GM18520 (cell line): ENCODE measurements at regions not wholly inside any gene's neighbourhood (a gene's known extent, or its start where the extent isn't known, plus 50 kb on each side); places are given as distances from the start of the nearest gene placed in this dataset.
A peak's percentile ranks its signal among the peaks of the same experiment; 100 is the strongest.
"Not testable (repeated sequence)": the region's sequence is repeated elsewhere in the genome, so short reads cannot be mapped to it uniquely, and the experiment has no call there.

Experiments used
- ATAC-seq: cut with Tn5 transposase; IDR thresholded peaks from one replicate; pipeline ENCODE4 v1.9.1; 2021; ENCODE audit not compliant: unreplicated experiment

GRCh38 chr12:25384038-25384892 lies 133.5 kb upstream of the KRAS start:
- no peak for ATAC-seq

- ATAC-seq: no peak
Observed at GRCh38 chr12:25382311-25383106, 131.8 kb upstream of the KRAS start.

GRCh38 chr12:25377469-25378177 lies 126.9 kb upstream of the KRAS start:
- ATAC-seq: no peak

- ATAC-seq: no peak
Observed at GRCh38 chr12:25376985-25377384, 126.3 kb upstream of the KRAS start.

GRCh38 chr12:25376407-25376806 lies 125.7 kb upstream of the KRAS start:
- no peak for ATAC-seq

GRCh38 chr12:25372969-25373817 lies 122.5 kb upstream of the KRAS start:
- no peak for ATAC-seq

GRCh38 chr12:25372002-25372401 lies 121.3 kb upstream of the KRAS start:
- no peak for ATAC-seq

- no peak for ATAC-seq
Observed at GRCh38 chr12:25368557-25368956, 117.8 kb upstream of the KRAS start.

- no peak for ATAC-seq
Observed at GRCh38 chr12:25366122-25366521, 115.4 kb upstream of the KRAS start.

- ATAC-seq: no peak
Observed at GRCh38 chr12:25365340-25365730, 114.6 kb upstream of the KRAS start.

- ATAC-seq: peak; percentile 71
Observed at GRCh38 chr12:25364529-25365339, 114.0 kb upstream of the KRAS start.

- ATAC-seq: no peak
Observed at GRCh38 chr12:25362646-25363045, 111.9 kb upstream of the KRAS start.

- ATAC-seq: no peak
Observed at GRCh38 chr12:25361511-25361910, 110.8 kb upstream of the KRAS start.

GRCh38 chr12:25357595-25357994 lies 106.9 kb upstream of the KRAS start:
- no peak for ATAC-seq

GRCh38 chr12:25352942-25353341 lies 102.2 kb upstream of the KRAS start:
- not testable (repeated sequence) for ATAC-seq

- peak; percentile 56 for ATAC-seq
Observed at GRCh38 chr12:25352083-25352918, 101.6 kb upstream of the KRAS start.

- no peak for ATAC-seq
Observed at GRCh38 chr12:25348593-25348895, 97.8 kb upstream of the KRAS start.

GRCh38 chr12:25347716-25348592 lies 97.2 kb upstream of the KRAS start:
- ATAC-seq: no peak
